ENCODE measurements at regions not wholly inside any gene's neighbourhood (a gene's known extent, or its start where the extent isn't known, plus 50 kb on each side); places are given as distances from the start of the nearest gene placed in this dataset.

GRCh38 chr14:65937079-65937959, 524.8 kb downstream of the FUT8 start:
- DNase-seq, result no peak

- no peak for DNase-seq
Measured at GRCh38 chr14:65937960-65938316, 525.4 kb downstream of the FUT8 start.

- DNase-seq, result no peak
Measured at GRCh38 chr14:65938738-65939137, 526.2 kb downstream of the FUT8 start.

- no peak for DNase-seq
Measured at GRCh38 chr14:65939184-65939583, 526.7 kb downstream of the FUT8 start.

- no peak for DNase-seq
Measured at GRCh38 chr14:65940056-65940735, 527.7 kb downstream of the FUT8 start.

- DNase-seq, result no peak
Measured at GRCh38 chr14:65941091-65941490, 528.6 kb downstream of the FUT8 start.

- no peak for DNase-seq
Measured at GRCh38 chr14:65943150-65943549, 530.6 kb downstream of the FUT8 start.

GRCh38 chr14:65943916-65944410, 531.4 kb downstream of the FUT8 start:
- DNase-seq, result no peak

- no peak for DNase-seq
Measured at GRCh38 chr14:65945327-65945726, 532.8 kb downstream of the FUT8 start.

GRCh38 chr14:65946494-65946893, 534.0 kb downstream of the FUT8 start:
- DNase-seq, result no peak

- DNase-seq, result no peak
Measured at GRCh38 chr14:65948302-65948701, 535.8 kb downstream of the FUT8 start.

GRCh38 chr14:65949711-65950516, 536.3 kb upstream of the CCDC196 start:
- DNase-seq, result no peak

GRCh38 chr14:65954942-65955341, 531.2 kb upstream of the CCDC196 start:
- no peak for DNase-seq

- DNase-seq, result no peak
Measured at GRCh38 chr14:65957631-65958205, 528.5 kb upstream of the CCDC196 start.

- no peak for DNase-seq
Measured at GRCh38 chr14:65958664-65959562, 527.3 kb upstream of the CCDC196 start.

GRCh38 chr14:65959563-65960024, 526.6 kb upstream of the CCDC196 start:
- no peak for DNase-seq

GRCh38 chr14:65961004-65961403, 525.2 kb upstream of the CCDC196 start:
- DNase-seq, result peak; percentile 13 to 16

- no peak for DNase-seq
Measured at GRCh38 chr14:65962952-65963351, 523.2 kb upstream of the CCDC196 start.

- DNase-seq, result no peak
Measured at GRCh38 chr14:65964366-65964765, 521.8 kb upstream of the CCDC196 start.

GRCh38 chr14:65966188-65966587, 520.0 kb upstream of the CCDC196 start:
- DNase-seq, result no peak

GRCh38 chr14:65972346-65972870, 513.8 kb upstream of the CCDC196 start:
- no peak for DNase-seq

Measured in bone marrow (tissue), 2 donors.